Nephron (organoid): ENCODE measurements at regions not wholly inside any gene's neighbourhood (a gene's known extent, or its start where the extent isn't known, plus 50 kb on each side); places are given as distances from the start of the nearest gene placed in this dataset.

Source experiments
- H3K27ac Mint-ChIP-seq, 3 experiments: 2 replicates each; pipeline ENCODE4 v1.8.0; 2020; ENCODE audit warnings: mixed read lengths in 3 of 3, mild to moderate bottlenecking in 2 of 3, moderate library complexity in 1 of 3
- H3K27me3 Mint-ChIP-seq: 2 replicates; pipeline ENCODE4 v1.8.0; 2021; ENCODE audit warnings: low read depth, mild to moderate bottlenecking, moderate library complexity, mixed read lengths
- H3K36me3 Mint-ChIP-seq: 2 replicates; pipeline ENCODE4 v1.8.0; 2020; ENCODE audit warnings: low read depth, mixed read lengths
- H3K4me1 Mint-ChIP-seq: 2 replicates; pipeline ENCODE4 v1.8.0; 2020; ENCODE audit warnings: mixed read lengths
- H3K4me3 Mint-ChIP-seq, 3 experiments: 2 replicates each; pipeline ENCODE4 v1.8.0; 2020; ENCODE audit warnings: mild to moderate bottlenecking in 3 of 3, mixed read lengths in 3 of 3, moderate library complexity in 2 of 3
- H3K9me3 Mint-ChIP-seq: 2 replicates; pipeline ENCODE4 v1.8.0; 2020; ENCODE audit warnings: mixed read lengths
- TF ChIP-seq, protein P1 (sequence below), 3 experiments: fragments of 200-600 bp; sonication (generic); IDR thresholded peaks; one replicate each; pipeline ENCODE4 v1.5.0; 2021; ENCODE audit warnings: antibody characterized with exemption in 3 of 3; ENCODE audit not compliant: unreplicated experiment in 3 of 3

GRCh38 chr10:108904163-108904838, 1019.0 kb downstream of the XPNPEP1 start:
- Mint-ChIP-seq H3K27me3 (peaks cover 11% of the 10 kb centered on the region), H3K27ac (peak overlapping the region; percentile 30 to 84 (median 38)), H3K4me3 (peak overlapping the region in 1 of 3 experiments; percentile 5), H3K36me3 (no peaks in the 10 kb centered on the region), H3K9me3 (no peaks in the 10 kb centered on the region), H3K4me1 (peaks cover 66% of the 10 kb centered on the region)
- TF ChIP-seq, protein P1, sequence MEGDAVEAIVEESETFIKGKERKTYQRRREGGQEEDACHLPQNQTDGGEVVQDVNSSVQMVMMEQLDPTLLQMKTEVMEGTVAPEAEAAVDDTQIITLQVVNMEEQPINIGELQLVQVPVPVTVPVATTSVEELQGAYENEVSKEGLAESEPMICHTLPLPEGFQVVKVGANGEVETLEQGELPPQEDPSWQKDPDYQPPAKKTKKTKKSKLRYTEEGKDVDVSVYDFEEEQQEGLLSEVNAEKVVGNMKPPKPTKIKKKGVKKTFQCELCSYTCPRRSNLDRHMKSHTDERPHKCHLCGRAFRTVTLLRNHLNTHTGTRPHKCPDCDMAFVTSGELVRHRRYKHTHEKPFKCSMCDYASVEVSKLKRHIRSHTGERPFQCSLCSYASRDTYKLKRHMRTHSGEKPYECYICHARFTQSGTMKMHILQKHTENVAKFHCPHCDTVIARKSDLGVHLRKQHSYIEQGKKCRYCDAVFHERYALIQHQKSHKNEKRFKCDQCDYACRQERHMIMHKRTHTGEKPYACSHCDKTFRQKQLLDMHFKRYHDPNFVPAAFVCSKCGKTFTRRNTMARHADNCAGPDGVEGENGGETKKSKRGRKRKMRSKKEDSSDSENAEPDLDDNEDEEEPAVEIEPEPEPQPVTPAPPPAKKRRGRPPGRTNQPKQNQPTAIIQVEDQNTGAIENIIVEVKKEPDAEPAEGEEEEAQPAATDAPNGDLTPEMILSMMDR (IDR thresholded peaks at IDR 0.05; ENCODE audit: unreplicated experiment in 3 of 3): no peak

- TF ChIP-seq, protein P1 (IDR thresholded peaks at IDR 0.05; ENCODE audit: unreplicated experiment in 3 of 3): no peak
- Mint-ChIP-seq H3K27ac (peak overlapping the region; percentile 65 to 96 (median 84)), H3K4me3 (no peak overlapping the region), H3K27me3 (peaks cover 11% of the 10 kb centered on the region), H3K4me1 (peaks cover 61% of the 10 kb centered on the region), H3K36me3 (no peaks in the 10 kb centered on the region), H3K9me3 (no peaks in the 10 kb centered on the region)
Measured at GRCh38 chr10:108902619-108903285, 1020.6 kb downstream of the XPNPEP1 start.

GRCh38 chr10:108901781-108902618, 1021.3 kb downstream of the XPNPEP1 start:
- peak overlapping the region; percentile 65 to 96 (median 84) for H3K27ac Mint-ChIP-seq
- H3K9me3 Mint-ChIP-seq: no peaks in the 10 kb centered on the region
- peaks cover 15% of the 10 kb centered on the region for H3K27me3 Mint-ChIP-seq
- TF ChIP-seq, protein P1 (IDR thresholded peaks at IDR 0.05; ENCODE audit: unreplicated experiment in 3 of 3): no peak
- H3K36me3 Mint-ChIP-seq: no peaks in the 10 kb centered on the region
- H3K4me3 Mint-ChIP-seq: no peak overlapping the region
- H3K4me1 Mint-ChIP-seq: peaks cover 59% of the 10 kb centered on the region

DNA sequence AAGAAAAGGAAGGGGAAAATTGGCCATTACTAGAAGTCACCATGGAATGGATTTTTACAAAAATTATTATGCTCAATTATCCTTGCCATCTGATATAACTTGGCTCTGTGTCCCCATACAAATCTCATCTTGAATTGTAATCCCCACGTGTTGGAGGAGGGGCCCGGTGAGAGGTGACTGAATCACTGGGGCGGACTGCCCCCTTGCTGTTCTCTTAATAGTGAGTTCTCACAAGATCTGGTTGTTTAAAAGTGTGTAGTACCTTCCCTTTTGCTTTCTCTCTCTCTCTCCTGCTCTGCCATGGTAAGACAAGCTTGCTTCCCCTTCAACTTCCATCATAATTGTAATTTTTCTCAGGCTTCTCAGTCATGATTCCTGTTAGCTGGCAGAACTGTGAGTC, 1023.6 kb downstream of the XPNPEP1 start:
- Mint-ChIP-seq H3K4me1 (peaks cover 56% of the 10 kb centered on the region), H3K9me3 (no peaks in the 10 kb centered on the region), H3K27ac (peak overlapping the region in 1 of 3 experiments; percentile 13), H3K4me3 (no peak overlapping the region), H3K36me3 (no peaks in the 10 kb centered on the region), H3K27me3 (peaks cover 29% of the 10 kb centered on the region)
- TF ChIP-seq, protein P1 (IDR thresholded peaks at IDR 0.05; ENCODE audit: unreplicated experiment in 3 of 3): no peak

DNA sequence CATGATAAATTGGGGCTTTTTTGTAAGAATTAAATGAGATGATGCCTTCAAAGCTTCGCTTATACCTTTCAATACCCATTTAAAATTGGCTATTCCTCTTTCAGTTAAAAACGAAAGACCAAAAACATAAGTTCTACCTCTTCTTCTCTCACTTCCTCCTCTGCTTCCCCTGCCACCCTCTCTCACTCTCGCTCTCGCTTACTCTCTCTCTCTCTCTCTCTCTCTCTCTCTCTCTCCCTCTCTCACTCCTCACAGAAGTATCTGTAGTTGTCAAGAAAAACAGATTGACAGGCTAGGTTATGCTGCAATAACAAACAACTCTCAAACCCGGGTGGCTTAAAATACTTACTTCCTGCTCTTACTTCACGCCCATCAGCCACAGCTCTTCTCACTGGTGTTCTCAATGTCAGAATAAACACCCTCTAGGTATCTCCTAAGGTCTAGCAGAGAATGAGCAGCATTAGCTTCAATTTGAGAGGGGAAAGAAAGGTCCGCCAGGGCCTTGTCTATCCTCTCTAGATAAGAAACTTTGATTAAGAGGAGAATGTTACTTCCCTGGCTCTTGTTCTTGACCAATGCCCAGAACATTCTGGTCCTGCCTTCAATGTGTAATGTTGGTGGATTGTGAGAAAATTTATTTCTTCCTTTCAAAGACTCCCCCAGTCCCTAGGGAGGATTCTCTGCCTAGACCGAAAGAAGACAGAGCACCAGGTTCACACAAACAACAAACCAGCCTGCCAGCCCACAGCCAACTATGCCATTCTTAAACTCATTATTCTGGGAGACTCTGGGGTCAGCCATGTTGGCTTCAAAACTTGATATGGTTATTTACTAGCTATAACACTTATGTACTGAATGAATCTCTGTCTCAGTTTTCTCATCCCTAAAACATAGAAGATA, 1028.7 kb downstream of the XPNPEP1 start:
- H3K4me1 Mint-ChIP-seq: peaks cover 17% of the 10 kb centered on the region
- TF ChIP-seq, protein P1 (IDR thresholded peaks at IDR 0.05; ENCODE audit: unreplicated experiment in 3 of 3): no peak
- no peaks in the 10 kb centered on the region for H3K36me3 Mint-ChIP-seq
- no peak overlapping the region for H3K4me3 Mint-ChIP-seq
- peaks cover 34% of the 10 kb centered on the region for H3K27me3 Mint-ChIP-seq
- no peaks in the 10 kb centered on the region for H3K9me3 Mint-ChIP-seq
- H3K27ac Mint-ChIP-seq: peak overlapping the region in 2 of 3 experiments; percentile 42 to 44
